ENCODE measurements at regions not wholly inside any gene's neighbourhood (a gene's known extent, or its start where the extent isn't known, plus 50 kb on each side); places are given as distances from the start of the nearest gene placed in this dataset.

- ChIA-PET CTCF (no interaction called here), RAD21 (ENCODE audit: low non-redundant PET in 1 of 2, low total read pairs in 2 of 2, uncharacterized antibody in 2 of 2, unreplicated experiment in 2 of 2) (no interaction called here), POLR2A (no interaction called here)
- no peaks in the 10 kb centered on the region for H3K9me3 ChIP-seq (ENCODE audit: control insufficient read depth in 1 of 2, insufficient read depth in 1 of 2, low read depth in 1 of 2, low read length in 2 of 2)
- H3K4me2 ChIP-seq (ENCODE audit: low read length) = no peak overlapping the region
- ATAC-seq = no peak
- no peak for DNase-seq (ENCODE audit: low read depth, low spot score)
- no peak overlapping the region for H3K9ac ChIP-seq (ENCODE audit: low read length)
- no peak overlapping the region for H3K4me3 ChIP-seq (replicated peaks in 1 of 2; ENCODE audit: low read depth in 1 of 2, low read length in 2 of 2)
- H3K9me2 ChIP-seq (ENCODE audit: insufficient read depth) = no peaks in the 10 kb centered on the region
- no TSS peak for BruUV-seq (replicated peaks)
- no peak overlapping the region for H2AFZ ChIP-seq (ENCODE audit: low read depth, low read length, poor library complexity, severe bottlenecking)
- peaks cover 43% of the 10 kb centered on the region for H3K27me3 ChIP-seq (ENCODE audit: insufficient read depth, low read length)
- no peak overlapping the region for H3K27ac ChIP-seq (ENCODE audit: low read depth, low read length)
- H4K20me1 ChIP-seq (ENCODE audit: insufficient read depth) = no peaks in the 10 kb centered on the region
- no peaks in the 10 kb centered on the region for H3K4me1 ChIP-seq (ENCODE audit: control insufficient read depth in 1 of 2, insufficient read depth in 2 of 2, low read length in 2 of 2)
- TF ChIP-seq POLR2AphosphoS5 (IDR thresholded peaks at IDR 0.05; ENCODE audit: low read depth, low read length) = no peak
- no peak for TF ChIP-seq CEBPB (IDR thresholded peaks at IDR 0.05; ENCODE audit: low read depth)
- TF ChIP-seq MAX (IDR thresholded peaks at IDR 0.05) = no peak
- TF ChIP-seq ELF1 (IDR thresholded peaks at IDR 0.05; ENCODE audit: borderline replicate concordance, low read depth) = no peak
- no peak for TF ChIP-seq ATF3 (IDR thresholded peaks at IDR 0.05)
- TF ChIP-seq JUND (IDR thresholded peaks at IDR 0.05) = no peak
- no peak for TF ChIP-seq FOSL1 (IDR thresholded peaks at IDR 0.05; ENCODE audit: low read depth)
- TF ChIP-seq RAD21 (IDR thresholded peaks at IDR 0.05; ENCODE audit: low read depth) = no peak
- no peak for TF ChIP-seq CBX3 (IDR thresholded peaks at IDR 0.05; ENCODE audit: low read depth)
- no peak for TF ChIP-seq SP1 (IDR thresholded peaks at IDR 0.05; ENCODE audit: low read depth)
- no peak for TF ChIP-seq EZH2phosphoT487 (IDR thresholded peaks at IDR 0.05; ENCODE audit: borderline replicate concordance)
- TF ChIP-seq ZBTB33 (IDR thresholded peaks at IDR 0.05; ENCODE audit: extremely low read depth, insufficient replicate concordance, low read length) = no peak
- TF ChIP-seq EGR1 (IDR thresholded peaks at IDR 0.05; ENCODE audit: low read depth) = no peak
- no peak for TF ChIP-seq ZFX (IDR thresholded peaks at IDR 0.05)
- no peak for TF ChIP-seq SRF (IDR thresholded peaks at IDR 0.05; ENCODE audit: low read depth)
- intact Hi-C loops (cut with micrococcal nuclease) = no loop called here
- no peaks in the 10 kb centered on the region for H3K36me3 ChIP-seq (ENCODE audit: control insufficient read depth in 1 of 2, insufficient read depth in 2 of 2, low read length in 2 of 2)
- no peaks in the 10 kb centered on the region for H3K79me2 ChIP-seq (ENCODE audit: insufficient read depth, low read length)
These were observed 261.2 kb downstream of the NPHP4 start for GRCh38 chr1:5731110-5731423.

Measured in HCT116 (cell line).